Psoas muscle (tissue), 7 donors: ENCODE measurements at regions not wholly inside any gene's neighbourhood (a gene's known extent, or its start where the extent isn't known, plus 50 kb on each side); places are given as distances from the start of the nearest gene placed in this dataset.

Source experiments
- ATAC-seq, 4 donors: fragments of 200-7000 bp; cut with Tn5 transposase; one replicate each; pipeline ENCODE4 v1.9.1; 2020; ENCODE audit warnings: moderate library complexity in 3 of 4, mild to moderate bottlenecking in 2 of 4
- DNase-seq, 2 donors: peaks; one replicate each; pipeline ENCODE4 v3.0.0-alpha.2; 2020
- H3K27ac ChIP-seq: fragments of 200-600 bp; one replicate; pipeline ENCODE4 v1.8.0; 2022
- H3K27me3 ChIP-seq, 3 donors: fragments of 200-600 bp in 1 of 3; one replicate each; pipeline versions ENCODE4 v1.6.1 to v1.8.0; 2013 to 2022; ENCODE audit warnings: low read length in 2 of 3, mild to moderate bottlenecking in 2 of 3, moderate library complexity in 1 of 3; ENCODE audit not compliant: insufficient read depth in 3 of 3
- H3K36me3 ChIP-seq, 2 donors: fragments of 200-600 bp in 1 of 2; one replicate each; pipeline versions ENCODE4 v1.6.1 to v1.8.0; 2013 to 2022; ENCODE audit warnings: low read depth in 1 of 2, mild to moderate bottlenecking in 1 of 2, moderate library complexity in 1 of 2; ENCODE audit not compliant: insufficient read depth in 1 of 2
- H3K4me1 ChIP-seq: fragments of 200-600 bp; one replicate; pipeline ENCODE4 v1.8.0; 2022
- H3K4me3 ChIP-seq: fragments of 200-600 bp; one replicate; pipeline ENCODE4 v1.8.0; 2022; ENCODE audit warnings: mild to moderate bottlenecking
- H3K9me3 ChIP-seq: fragments of 200-600 bp; one replicate; pipeline ENCODE4 v1.8.0; 2022
- CTCF ChIP-seq: fragments of 200-600 bp; IDR thresholded peaks from one replicate; pipeline ENCODE4 v1.8.0; 2022; ENCODE audit warnings: antibody characterized with exemption
- WGBS, 3 donors: extraction: QIAGEN DNeasy Blood & Tissue Kit; methylation state at CpG; one replicate each; pipeline versions ENCODE4 v1.1.6 to v1.1.7; 2013; 5-methylcytosine and 5-hydroxymethylcytosine counted together
- intact Hi-C, 2 donors: fragments of 100-400 bp; cut with DNase I; formaldehyde crosslinking; loops; one replicate each; pipeline versions ENCODE4 v1.11.0 to v1.14.2; 2022
- donor health status: healthy with polysubstance abuse.
- donor health status: DM: no; HTN: no; CAD: no; lungs with moderate emphysema.
- donor health status: Bipolar disorder and iron deficiency.
- donor health status: healthy.
- donor health status: DM: yes; HTN: yes; CAD: no.
- donor health status: DM: no; HTN: no; CAD: no.
- donor health status: DM: yes; HTN: yes; CAD: no.

GRCh38 chr13:77980592-77980991, 62.0 kb upstream of the EDNRB start:
- Histone ChIP-seq H3K4me3 (no peak overlapping the region), H3K4me1 (no peaks in the 10 kb centered on the region), H3K9me3 (peaks cover 4% of the 10 kb centered on the region), H3K27ac (no peak overlapping the region), H3K27me3 (no peaks in the 10 kb centered on the region), H3K36me3 (no peaks in the 10 kb centered on the region)
- WGBS, 3 donors = 20 to 41% (median 21%) methylated on average over 2 of the region's 2 CpGs
- intact Hi-C loops = no loop called here
- no peak for ATAC-seq
- no peak for TF ChIP-seq CTCF
- DNase-seq = no peak

GRCh38 chr13:77979721-77980385, 61.2 kb upstream of the EDNRB start:
- Histone ChIP-seq H3K4me1 (no peaks in the 10 kb centered on the region), H3K27me3 (no peaks in the 10 kb centered on the region), H3K4me3 (no peak overlapping the region), H3K36me3 (no peaks in the 10 kb centered on the region), H3K27ac (no peak overlapping the region), H3K9me3 (peaks cover 4% of the 10 kb centered on the region)
- DNase-seq = no peak
- intact Hi-C loops = no loop called here
- no peak for ATAC-seq
- TF ChIP-seq CTCF = no peak
- 75 to 82% (median 77%) methylated on average over 3 of the region's 3 CpGs for WGBS, 3 donors

DNA sequence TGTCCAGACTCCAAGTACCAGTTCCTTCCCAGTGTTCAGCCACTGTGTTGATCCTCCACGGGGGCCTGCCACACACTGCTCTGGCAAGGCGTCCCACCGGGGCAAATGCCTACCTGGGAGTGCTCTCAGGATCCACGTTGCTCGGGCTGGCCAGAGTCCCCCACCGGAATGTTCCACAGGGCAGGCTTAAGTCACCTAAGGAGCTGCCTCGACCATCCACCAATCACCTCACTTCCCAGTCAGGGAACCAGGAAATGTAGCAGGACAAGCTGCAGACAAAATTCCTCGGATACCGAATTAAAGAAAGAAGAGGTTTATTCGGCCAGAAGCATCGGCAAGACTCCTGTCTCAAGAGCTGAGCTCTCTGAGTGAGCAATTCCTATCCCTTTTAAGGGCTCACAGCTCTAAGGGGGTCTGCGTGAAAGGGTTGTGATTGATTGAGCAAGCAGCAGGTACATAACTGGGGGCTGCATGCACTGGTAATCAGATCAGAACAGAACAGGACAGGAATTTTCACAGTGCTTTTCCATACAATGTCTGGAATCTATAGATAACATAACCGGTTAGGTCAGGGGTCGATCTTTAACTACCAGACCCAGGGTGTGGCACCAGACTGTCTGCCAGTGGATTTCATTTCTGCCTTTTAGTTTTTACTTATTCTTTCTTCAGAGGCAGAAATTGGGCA, 56.9 kb upstream of the EDNRB start:
- TF ChIP-seq CTCF = no peak
- ATAC-seq (no peak), DNase-seq (no peak)
- no peak overlapping the region for H3K27ac ChIP-seq
- no peaks in the 10 kb centered on the region for H3K36me3 ChIP-seq
- H3K4me3 ChIP-seq = no peak overlapping the region
- intact Hi-C loops = no loop called here
- WGBS, 3 donors = 89 to 92% (median 90%) methylated on average over 14 of the region's 14 CpGs
- no peaks in the 10 kb centered on the region for H3K4me1 ChIP-seq
- H3K27me3 ChIP-seq = no peaks in the 10 kb centered on the region
- peaks cover 4% of the 10 kb centered on the region for H3K9me3 ChIP-seq

GRCh38 chr13:77969299-77969698, 50.7 kb upstream of the EDNRB start:
- DNase-seq (no peak), ATAC-seq (no peak)
- intact Hi-C loops = no loop called here
- no peaks in the 10 kb centered on the region for H3K36me3 ChIP-seq
- no peaks in the 10 kb centered on the region for H3K4me1 ChIP-seq
- H3K27me3 ChIP-seq = peaks cover 0 to 2% (median 0%) of the 10 kb centered on the region in 3 donors
- 37 to 51% (median 45%) methylated on average over 5 of the region's 5 CpGs for WGBS, 3 donors
- H3K4me3 ChIP-seq = no peak overlapping the region
- no peak overlapping the region for H3K27ac ChIP-seq
- H3K9me3 ChIP-seq = peaks cover 3% of the 10 kb centered on the region
- no peak for TF ChIP-seq CTCF
